RCC 7860 (cell line): ENCODE measurements at regions not wholly inside any gene's neighbourhood (a gene's known extent, or its start where the extent isn't known, plus 50 kb on each side); places are given as distances from the start of the nearest gene placed in this dataset.

Experiments used
- DNase-seq: peaks from one replicate; pipeline ENCODE4 v3.0.0-alpha.2; 2015; ENCODE audit warnings: low spot score
- FAIRE-seq: peaks from 2 replicates; lab custom pipeline; 2012; peaks lifted over from hg19 to GRCh38; lab: Jason Lieb, UNC

- DNase-seq = no peak
- no peak for FAIRE-seq
These were observed 312.1 kb downstream of the GPAM start for GRCh38 chr10:111871458-111871857.

- no peak for FAIRE-seq
- DNase-seq = no peak
These were observed 311.0 kb downstream of the GPAM start for GRCh38 chr10:111872591-111872990.

GRCh38 chr10:111873041-111873440 is 310.5 kb downstream of the GPAM start:
- FAIRE-seq = no peak

GRCh38 chr10:111873621-111874135 is 309.9 kb downstream of the GPAM start:
- DNase-seq (no peak), FAIRE-seq (no peak)

More at GRCh38 chr10:111873041-111873440, 310.5 kb downstream of the GPAM start:
- no peak for DNase-seq

GRCh38 chr10:111874576-111874975 is 309.0 kb downstream of the GPAM start:
- no peak for FAIRE-seq

GRCh38 chr10:111875725-111876124 is 307.8 kb downstream of the GPAM start:
- FAIRE-seq = no peak

More at GRCh38 chr10:111874576-111874975, 309.0 kb downstream of the GPAM start:
- no peak for DNase-seq

GRCh38 chr10:111877258-111877657 is 306.3 kb downstream of the GPAM start:
- no peak for DNase-seq
- FAIRE-seq = no peak

More at GRCh38 chr10:111875725-111876124, 307.8 kb downstream of the GPAM start:
- DNase-seq = no peak

- FAIRE-seq = no peak
These were observed 303.6 kb downstream of the GPAM start for GRCh38 chr10:111879969-111880368.

GRCh38 chr10:111885046-111885445 is 298.5 kb downstream of the GPAM start:
- DNase-seq (no peak), FAIRE-seq (no peak)

More at GRCh38 chr10:111879969-111880368, 303.6 kb downstream of the GPAM start:
- no peak for DNase-seq

GRCh38 chr10:111885919-111886318 is 297.6 kb downstream of the GPAM start:
- FAIRE-seq (no peak), DNase-seq (no peak)

GRCh38 chr10:111887266-111887665 is 296.3 kb downstream of the GPAM start:
- DNase-seq (no peak), FAIRE-seq (no peak)

GRCh38 chr10:111890046-111890445 is 293.5 kb downstream of the GPAM start:
- DNase-seq (no peak), FAIRE-seq (no peak)

GRCh38 chr10:111916011-111916410 is 267.6 kb downstream of the GPAM start:
- DNase-seq (no peak), FAIRE-seq (no peak)

GRCh38 chr10:111921821-111922220 is 261.7 kb downstream of the GPAM start:
- FAIRE-seq = no peak
- no peak for DNase-seq

GRCh38 chr10:111923032-111923431 is 260.5 kb downstream of the GPAM start:
- no peak for DNase-seq
- no peak for FAIRE-seq

GRCh38 chr10:111926286-111926685 is 257.3 kb downstream of the GPAM start:
- DNase-seq (no peak), FAIRE-seq (no peak)

GRCh38 chr10:111933937-111934336 is 249.6 kb downstream of the GPAM start:
- no peak for DNase-seq
- no peak for FAIRE-seq

- no peak for FAIRE-seq
These were observed 248.6 kb downstream of the GPAM start for GRCh38 chr10:111934931-111935330.

GRCh38 chr10:111936143-111936542 is 247.4 kb downstream of the GPAM start:
- DNase-seq = no peak
- FAIRE-seq = no peak

More at GRCh38 chr10:111934931-111935330, 248.6 kb downstream of the GPAM start:
- DNase-seq = no peak

- DNase-seq (no peak), FAIRE-seq (no peak)
These were observed 239.2 kb downstream of the GPAM start for GRCh38 chr10:111944331-111944730.

- DNase-seq (no peak), FAIRE-seq (no peak)
These were observed 229.6 kb downstream of the GPAM start for GRCh38 chr10:111953949-111954348.

GRCh38 chr10:111954386-111954785 is 229.2 kb downstream of the GPAM start:
- FAIRE-seq (no peak), DNase-seq (no peak)

GRCh38 chr10:111956841-111957240 is 226.7 kb downstream of the GPAM start:
- FAIRE-seq (no peak), DNase-seq (no peak)
